ENCODE measurements at regions not wholly inside any gene's neighbourhood (a gene's known extent, or its start where the extent isn't known, plus 50 kb on each side); places are given as distances from the start of the nearest gene placed in this dataset.

DNA sequence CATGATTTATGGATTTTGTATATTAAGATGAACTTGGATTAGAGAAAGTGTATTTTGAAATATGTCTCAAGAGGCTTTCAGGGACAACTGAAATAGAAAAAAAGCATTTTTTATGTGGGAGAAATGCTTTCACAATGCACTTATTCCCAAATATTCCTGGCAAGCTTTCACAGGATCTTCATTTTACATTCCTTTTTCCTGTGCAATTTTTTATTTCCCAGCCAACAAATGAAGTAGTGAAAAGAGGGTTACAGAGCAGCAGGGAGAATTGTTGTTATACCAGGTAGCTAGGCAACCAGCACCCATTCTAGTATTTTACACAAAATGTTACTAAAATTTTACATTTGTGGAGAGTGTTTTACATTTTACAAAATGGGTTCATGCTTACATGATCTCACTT, 167.0 kb upstream of the RPRM start:
- no peak for TF ChIP-seq CTCF (IDR thresholded peaks at IDR 0.05)
- no peak for TF ChIP-seq POLR2A (IDR thresholded peaks at IDR 0.05)

Measured in body of pancreas (tissue), 4 donors.